ENCODE measurements at regions not wholly inside any gene's neighbourhood (a gene's known extent, or its start where the extent isn't known, plus 50 kb on each side); places are given as distances from the start of the nearest gene placed in this dataset.

DNA sequence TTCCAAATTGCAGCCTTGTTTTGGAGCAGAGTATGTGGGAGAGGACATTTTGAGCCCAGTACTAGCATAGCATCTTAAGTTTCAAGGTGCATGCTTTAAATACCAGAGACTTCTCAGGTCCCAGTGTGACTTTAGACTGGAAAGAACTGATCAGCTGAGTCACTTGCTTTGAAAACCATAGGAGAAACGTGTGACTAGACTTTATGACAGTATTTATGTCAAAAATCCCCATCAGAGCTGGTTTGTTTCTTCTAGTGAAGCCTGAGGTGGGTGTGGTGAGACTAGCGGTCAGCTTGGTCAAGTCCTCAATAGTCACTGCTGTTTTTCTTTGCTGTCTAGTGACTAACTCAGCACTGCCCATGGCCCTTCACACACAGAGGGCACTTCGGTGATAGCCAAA, 724.2 kb downstream of the GATA3 start:
- H3K36me3 ChIP-seq, result no peaks in the 10 kb centered on the region
- intact Hi-C loops (cut with DNase I; ENCODE audit: low total_unique reads), result no loop called here
- no peaks in the 10 kb centered on the region for H3K27me3 ChIP-seq
- TF ChIP-seq, protein P1, sequence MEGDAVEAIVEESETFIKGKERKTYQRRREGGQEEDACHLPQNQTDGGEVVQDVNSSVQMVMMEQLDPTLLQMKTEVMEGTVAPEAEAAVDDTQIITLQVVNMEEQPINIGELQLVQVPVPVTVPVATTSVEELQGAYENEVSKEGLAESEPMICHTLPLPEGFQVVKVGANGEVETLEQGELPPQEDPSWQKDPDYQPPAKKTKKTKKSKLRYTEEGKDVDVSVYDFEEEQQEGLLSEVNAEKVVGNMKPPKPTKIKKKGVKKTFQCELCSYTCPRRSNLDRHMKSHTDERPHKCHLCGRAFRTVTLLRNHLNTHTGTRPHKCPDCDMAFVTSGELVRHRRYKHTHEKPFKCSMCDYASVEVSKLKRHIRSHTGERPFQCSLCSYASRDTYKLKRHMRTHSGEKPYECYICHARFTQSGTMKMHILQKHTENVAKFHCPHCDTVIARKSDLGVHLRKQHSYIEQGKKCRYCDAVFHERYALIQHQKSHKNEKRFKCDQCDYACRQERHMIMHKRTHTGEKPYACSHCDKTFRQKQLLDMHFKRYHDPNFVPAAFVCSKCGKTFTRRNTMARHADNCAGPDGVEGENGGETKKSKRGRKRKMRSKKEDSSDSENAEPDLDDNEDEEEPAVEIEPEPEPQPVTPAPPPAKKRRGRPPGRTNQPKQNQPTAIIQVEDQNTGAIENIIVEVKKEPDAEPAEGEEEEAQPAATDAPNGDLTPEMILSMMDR (IDR thresholded peaks at IDR 0.05), result no peak
- no peaks in the 10 kb centered on the region for H3K4me1 ChIP-seq
- no peaks in the 10 kb centered on the region for H3K9me3 ChIP-seq
- no peak overlapping the region for H3K4me3 ChIP-seq
- H3K27ac ChIP-seq, result no peak overlapping the region
- DNase-seq, result no peak

DNA sequence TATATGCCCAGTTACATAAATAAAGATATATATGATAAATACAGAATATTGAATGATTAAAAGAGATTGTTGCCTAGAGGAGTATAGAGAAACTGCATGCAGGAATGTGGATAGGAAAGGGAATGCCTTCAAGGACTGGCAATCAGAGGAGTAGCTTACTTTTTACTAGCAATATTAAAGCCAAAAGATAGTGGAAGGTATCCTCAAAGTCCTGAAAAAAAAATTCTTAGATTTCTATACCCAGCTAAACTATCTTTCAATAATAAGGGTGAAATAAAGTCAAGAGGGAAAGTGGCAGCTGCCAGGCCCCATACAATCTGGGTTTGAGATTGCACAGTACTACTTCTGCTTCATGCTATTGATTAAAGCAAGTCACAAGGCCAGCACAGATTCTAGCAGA, 733.2 kb downstream of the GATA3 start:
- Histone ChIP-seq H3K27me3 (no peaks in the 10 kb centered on the region), H3K4me1 (no peaks in the 10 kb centered on the region), H3K4me3 (no peak overlapping the region), H3K36me3 (no peaks in the 10 kb centered on the region), H3K9me3 (no peaks in the 10 kb centered on the region), H3K27ac (no peak overlapping the region)
- no peak for DNase-seq
- intact Hi-C loops (cut with DNase I; ENCODE audit: low total_unique reads), result no loop called here
- TF ChIP-seq, protein P1 (IDR thresholded peaks at IDR 0.05), result no peak

DNA sequence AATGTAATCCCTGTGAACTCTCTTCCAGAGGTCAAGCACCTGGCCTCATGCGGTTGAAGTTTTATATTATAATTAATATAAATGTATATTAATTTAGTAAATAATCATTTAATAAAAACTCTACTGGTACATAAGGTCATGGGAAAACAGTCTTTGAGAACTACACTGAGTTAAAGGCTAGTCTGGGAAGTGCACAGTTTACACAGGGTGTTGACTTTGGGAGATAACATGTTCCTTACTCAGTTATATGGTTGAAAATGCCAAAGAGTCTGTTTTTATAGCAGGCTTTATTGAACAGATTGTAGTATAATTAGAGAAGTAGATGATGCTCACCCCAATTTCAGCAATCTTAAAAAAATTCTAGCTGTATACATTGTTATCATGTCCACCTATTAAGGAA, 735.9 kb downstream of the GATA3 start:
- H3K4me1 ChIP-seq, result no peaks in the 10 kb centered on the region
- H3K36me3 ChIP-seq, result no peaks in the 10 kb centered on the region
- H3K27ac ChIP-seq, result no peak overlapping the region
- H3K9me3 ChIP-seq, result no peaks in the 10 kb centered on the region
- DNase-seq, result no peak
- H3K27me3 ChIP-seq, result no peaks in the 10 kb centered on the region
- TF ChIP-seq, protein P1 (IDR thresholded peaks at IDR 0.05), result no peak
- intact Hi-C loops (cut with DNase I; ENCODE audit: low total_unique reads), result no loop called here
- no peak overlapping the region for H3K4me3 ChIP-seq

DNA sequence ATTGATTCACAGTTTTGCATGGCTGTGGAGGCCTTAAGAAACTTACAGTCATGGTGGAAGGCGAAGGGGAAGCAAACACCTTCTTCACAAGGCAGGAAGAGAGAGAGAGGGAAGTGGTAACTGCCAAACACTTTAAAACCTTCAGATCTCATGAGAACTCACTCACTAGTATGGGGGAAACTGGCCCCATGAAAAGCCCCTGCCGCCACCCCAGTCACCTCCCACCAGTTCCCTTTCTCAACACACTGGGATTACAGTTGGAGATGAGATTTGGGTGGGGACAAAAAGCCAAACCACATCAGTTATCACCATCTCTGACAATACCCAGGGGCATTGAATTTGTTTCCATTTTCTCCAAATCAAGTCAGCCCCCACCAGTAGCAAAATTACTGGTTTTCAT, 740.4 kb downstream of the GATA3 start:
- Histone ChIP-seq H3K27me3 (no peaks in the 10 kb centered on the region), H3K4me3 (no peak overlapping the region), H3K9me3 (no peaks in the 10 kb centered on the region), H3K27ac (no peak overlapping the region), H3K36me3 (no peaks in the 10 kb centered on the region), H3K4me1 (no peaks in the 10 kb centered on the region)
- no peak for DNase-seq
- intact Hi-C loops (cut with DNase I; ENCODE audit: low total_unique reads), result no loop called here
- TF ChIP-seq, protein P1 (IDR thresholded peaks at IDR 0.05), result no peak

DNA sequence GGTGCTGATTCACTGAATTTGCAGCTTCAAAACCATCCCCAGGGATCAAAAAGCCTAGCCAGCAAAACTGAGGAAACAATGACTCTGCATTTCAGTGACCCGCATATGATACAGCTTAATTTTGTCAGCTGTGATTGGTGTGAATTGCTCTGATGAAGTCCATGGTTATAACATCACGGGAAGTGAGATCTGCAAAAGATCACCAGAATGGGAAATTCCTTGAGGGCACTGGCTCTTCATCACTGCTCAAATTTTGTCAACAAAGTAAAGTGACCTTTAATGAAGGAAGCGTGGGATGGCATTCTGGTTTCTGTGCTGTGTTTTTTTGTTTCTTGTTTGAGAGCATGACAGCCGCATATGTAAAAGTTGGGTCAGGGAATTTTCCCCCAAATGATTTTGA, 745.9 kb downstream of the GATA3 start:
- Histone ChIP-seq H3K4me3 (no peak overlapping the region), H3K36me3 (no peaks in the 10 kb centered on the region), H3K4me1 (no peaks in the 10 kb centered on the region), H3K9me3 (no peaks in the 10 kb centered on the region), H3K27me3 (no peaks in the 10 kb centered on the region), H3K27ac (no peak overlapping the region)
- DNase-seq, result no peak
- intact Hi-C loops (cut with DNase I; ENCODE audit: low total_unique reads), result no loop called here
- TF ChIP-seq, protein P1 (IDR thresholded peaks at IDR 0.05), result no peak

DNA sequence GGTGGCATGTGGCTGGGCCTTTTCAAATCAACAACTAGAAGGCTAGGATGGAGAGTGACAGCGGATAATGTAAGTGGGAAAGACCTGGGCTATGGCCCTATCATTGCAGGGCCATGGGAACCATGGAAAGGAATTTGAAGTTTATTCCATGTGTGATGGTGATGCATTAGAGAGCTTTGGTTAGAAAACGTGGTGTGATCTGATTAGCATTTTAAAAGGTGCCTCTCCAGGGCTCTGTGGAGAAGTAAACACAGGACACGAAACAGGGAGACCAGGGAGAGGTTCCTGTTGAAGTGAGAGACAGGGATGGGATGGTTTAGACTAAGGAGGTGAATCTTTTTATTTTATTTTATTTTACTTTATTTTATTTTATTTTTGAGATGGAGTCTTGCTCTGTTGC, 749.5 kb downstream of the GATA3 start:
- no peaks in the 10 kb centered on the region for H3K36me3 ChIP-seq
- TF ChIP-seq, protein P1 (IDR thresholded peaks at IDR 0.05), result no peak
- H3K9me3 ChIP-seq, result no peaks in the 10 kb centered on the region
- H3K4me3 ChIP-seq, result no peak overlapping the region
- no peaks in the 10 kb centered on the region for H3K27me3 ChIP-seq
- no peaks in the 10 kb centered on the region for H3K4me1 ChIP-seq
- DNase-seq, result no peak
- intact Hi-C loops (cut with DNase I; ENCODE audit: low total_unique reads), result no loop called here
- H3K27ac ChIP-seq, result no peak overlapping the region

Measured in tibial artery (tissue), 4 donors.